H9 (cell line): ENCODE measurements at regions not wholly inside any gene's neighbourhood (a gene's known extent, or its start where the extent isn't known, plus 50 kb on each side); places are given as distances from the start of the nearest gene placed in this dataset.

Experiments used
- DNase-seq: peaks from one replicate; pipeline ENCODE4 v3.0.0-alpha.2; 2017
- H2AFZ ChIP-seq: one replicate; pipeline ENCODE4 v1.6.1; 2013; ENCODE audit warnings: mild to moderate bottlenecking, low read length, control low read depth, moderate library complexity
- H2AK5ac ChIP-seq: 2 replicates; pipeline ENCODE4 v1.6.1; 2013; ENCODE audit warnings: low read length, control low read depth, mixed read lengths; ENCODE audit not compliant: insufficient read length
- H2BK120ac ChIP-seq: one replicate; pipeline ENCODE4 v1.6.1; 2013; ENCODE audit warnings: low read depth, mild to moderate bottlenecking, low read length, control low read depth, inconsistent platforms; ENCODE audit not compliant: poor library complexity, severe bottlenecking
- H2BK12ac ChIP-seq: 2 replicates; pipeline ENCODE4 v1.6.1; 2013; ENCODE audit warnings: low read length, control low read depth, mixed read lengths, low read depth; ENCODE audit not compliant: insufficient read length
- H2BK15ac ChIP-seq: 2 replicates; pipeline ENCODE4 v1.6.1; 2013; ENCODE audit warnings: low read depth, low read length, control low read depth
- H2BK20ac ChIP-seq: one replicate; pipeline ENCODE4 v1.6.1; 2013; ENCODE audit warnings: low read depth, mild to moderate bottlenecking, low read length, control low read depth, inconsistent platforms; ENCODE audit not compliant: poor library complexity, severe bottlenecking
- H2BK5ac ChIP-seq: 2 replicates; pipeline ENCODE4 v1.6.1; 2013; ENCODE audit warnings: low read length, control low read depth, mixed read lengths; ENCODE audit not compliant: insufficient read length
- H3K14ac ChIP-seq: 2 replicates; pipeline ENCODE4 v1.6.1; 2013; ENCODE audit warnings: low read length, control low read depth; ENCODE audit not compliant: insufficient read depth
- H3K18ac ChIP-seq: 2 replicates; pipeline ENCODE4 v1.6.1; 2013; ENCODE audit warnings: low read depth, mild to moderate bottlenecking, mixed read lengths, low read length, control low read depth; ENCODE audit not compliant: insufficient read length
- H3K23ac ChIP-seq: 2 replicates; pipeline ENCODE4 v1.6.1; 2013; ENCODE audit warnings: low read length, control low read depth, mixed read lengths, low read depth; ENCODE audit not compliant: insufficient read length
- H3K23me2 ChIP-seq: 2 replicates; pipeline ENCODE4 v1.6.1; 2013; ENCODE audit warnings: low read depth, mild to moderate bottlenecking, mixed read lengths, low read length, control low read depth; ENCODE audit not compliant: insufficient read length, poor library complexity, severe bottlenecking
- H3K27ac ChIP-seq: 2 replicates; pipeline ENCODE4 v1.5.1; 2013; ENCODE audit warnings: low read length, control low read depth, mixed read lengths, low read depth; ENCODE audit not compliant: insufficient read length
- H3K27me3 ChIP-seq: 2 replicates; pipeline ENCODE4 v1.6.1; 2013; ENCODE audit warnings: low read length, control low read depth, inconsistent platforms; ENCODE audit not compliant: insufficient read depth
- H3K4ac ChIP-seq: 2 replicates; pipeline ENCODE4 v1.6.1; 2013; ENCODE audit warnings: low read depth, mild to moderate bottlenecking, control low read depth, inconsistent platforms, low read length, moderate library complexity
- H3K4me1 ChIP-seq: 2 replicates; pipeline ENCODE4 v1.6.1; 2013; ENCODE audit warnings: low read length, control low read depth, inconsistent platforms; ENCODE audit not compliant: insufficient read depth
- H3K4me2 ChIP-seq: 2 replicates; pipeline ENCODE4 v1.6.1; 2013; ENCODE audit warnings: low read length, control low read depth, mixed read lengths; ENCODE audit not compliant: insufficient read length, insufficient read depth
- H3K56ac ChIP-seq: 2 replicates; pipeline ENCODE4 v1.6.1; 2013; ENCODE audit warnings: low read depth, mild to moderate bottlenecking, mixed read lengths, low read length, control low read depth; ENCODE audit not compliant: insufficient read length
- H3K79me1 ChIP-seq: 2 replicates; pipeline ENCODE4 v1.6.1; 2013; ENCODE audit warnings: low read depth, mild to moderate bottlenecking, moderate library complexity, low read length, control low read depth, inconsistent platforms; ENCODE audit not compliant: insufficient read depth, poor library complexity, severe bottlenecking
- H3K79me2 ChIP-seq: 2 replicates; pipeline ENCODE4 v1.6.1; 2013; ENCODE audit warnings: low read length, control low read depth, inconsistent platforms; ENCODE audit not compliant: insufficient read depth
- H3K9ac ChIP-seq: 2 replicates; pipeline ENCODE4 v1.6.1; 2013; ENCODE audit warnings: low read length, control low read depth, mixed read lengths; ENCODE audit not compliant: insufficient read length; ENCODE audit errors: extremely low read depth
- H3K9me3 ChIP-seq: one replicate; pipeline ENCODE4 v1.6.1; 2013; ENCODE audit warnings: low read depth, low read length, inconsistent platforms; ENCODE audit not compliant: control insufficient read depth
- H3T11ph ChIP-seq: one replicate; pipeline ENCODE4 v1.6.1; 2013; ENCODE audit warnings: mild to moderate bottlenecking, low read length, control low read depth, inconsistent platforms
- H4K20me1 ChIP-seq: one replicate; pipeline ENCODE4 v1.6.1; 2013; ENCODE audit not compliant: control insufficient read depth, insufficient read length, insufficient read depth
- H4K5ac ChIP-seq: 2 replicates; pipeline ENCODE4 v1.6.1; 2013; ENCODE audit warnings: low read depth, mild to moderate bottlenecking, mixed read lengths, low read length, control low read depth; ENCODE audit not compliant: insufficient read length
- H4K8ac ChIP-seq: replicated peaks from 2 replicates; pipeline ENCODE4 v1.6.1; 2013; ENCODE audit warnings: low read length, control low read depth, mixed read lengths, low read depth; ENCODE audit not compliant: insufficient read length
- H4K91ac ChIP-seq: 2 replicates; pipeline ENCODE4 v1.6.1; 2013; ENCODE audit warnings: low read depth, mild to moderate bottlenecking, moderate library complexity, mixed read lengths, low read length, control low read depth; ENCODE audit not compliant: insufficient read length
- H3K27ac Mint-ChIP-seq, 3 experiments: 2 replicates in 2 of 3; 3 replicates in 1 of 3; pipeline ENCODE4 v1.8.0; 2020 to 2021; ENCODE audit warnings: mixed read lengths in 3 of 3, mild to moderate bottlenecking in 1 of 3, moderate library complexity in 1 of 3
- H3K27me3 Mint-ChIP-seq: 2 replicates; pipeline ENCODE4 v1.8.0; 2021; ENCODE audit warnings: low read depth, mild to moderate bottlenecking, moderate library complexity, mixed read lengths
- H3K36me3 Mint-ChIP-seq, 3 experiments: 2 replicates in 2 of 3; 3 replicates in 1 of 3; pipeline ENCODE4 v1.8.0; 2020 to 2021; ENCODE audit warnings: low read depth in 3 of 3, mixed read lengths in 3 of 3; ENCODE audit not compliant: insufficient read depth in 1 of 3
- H3K4me1 Mint-ChIP-seq, 2 experiments: 2 replicates each; pipeline ENCODE4 v1.8.0; 2020; ENCODE audit warnings: mixed read lengths in 2 of 2
- H3K4me3 Mint-ChIP-seq, 2 experiments: 2 replicates in 1 of 2; 3 replicates in 1 of 2; pipeline ENCODE4 v1.8.0; 2020 to 2021; ENCODE audit warnings: mild to moderate bottlenecking in 2 of 2, mixed read lengths in 2 of 2, moderate library complexity in 1 of 2
- H3K9me3 Mint-ChIP-seq, 2 experiments: 2 replicates in 1 of 2; 3 replicates in 1 of 2; pipeline ENCODE4 v1.8.0; 2020; ENCODE audit warnings: mild to moderate bottlenecking in 2 of 2, mixed read lengths in 2 of 2, moderate library complexity in 1 of 2
- CTCF ChIP-seq: fragments of 200-600 bp; sonication (generic); conservative IDR thresholded peaks from 3 replicates; pipeline ENCODE4 v1.8.0; 2021; ENCODE audit warnings: antibody characterized with exemption, mild to moderate bottlenecking
- WGBS: extraction: QIAGEN DNeasy Blood & Tissue Kit; methylation state at CpG from one replicate; pipeline ENCODE4 v1.1.7; 2013; ENCODE audit warnings: missing lambda C conversion rate, low lambda C conversion rate, mixed read lengths; ENCODE audit not compliant: insufficient read length; ENCODE audit errors: extremely low coverage; 5-methylcytosine and 5-hydroxymethylcytosine counted together

DNA sequence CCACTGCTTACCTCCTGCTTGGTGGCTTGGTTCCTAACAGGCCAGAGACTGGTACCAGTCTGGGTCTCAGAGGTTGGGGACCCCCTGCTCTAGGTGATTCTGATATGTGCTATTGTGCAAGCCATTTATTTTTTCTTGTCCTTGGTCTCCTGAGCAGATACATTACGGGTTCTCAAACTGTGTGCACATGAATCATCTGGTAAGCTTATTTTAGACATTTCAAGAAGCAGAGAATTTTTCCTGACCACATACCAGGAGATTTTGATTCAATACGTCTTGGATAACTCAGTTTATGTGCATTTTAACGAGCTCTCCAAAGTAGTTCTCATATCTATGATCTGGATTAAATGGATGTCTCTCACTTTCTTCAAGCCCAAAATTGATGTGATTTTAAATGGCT is 77.2 kb downstream of the FHIP1A start:
- no peak overlapping the region for H3K4ac ChIP-seq
- no peak overlapping the region for H2BK20ac ChIP-seq
- no peak overlapping the region for H3K23ac ChIP-seq
- peaks cover 15% of the 10 kb centered on the region for H3K4me1 ChIP-seq
- no peak overlapping the region for H4K8ac ChIP-seq
- peak overlapping the region; percentile 90 for H2BK12ac ChIP-seq
- H3K56ac ChIP-seq, result no peak overlapping the region
- H3K14ac ChIP-seq, result no peak overlapping the region
- H3K27ac ChIP-seq, result peak overlapping the region; percentile 76
- Mint-ChIP-seq H3K27me3 (no peaks in the 10 kb centered on the region), H3K4me3 (no peak overlapping the region), H3K4me1 (peaks cover 65% of the 10 kb centered on the region in 2 experiments), H3K27ac (peak overlapping the region in 2 of 3 experiments; percentile 54 to 97; a peak in 4 of 7 replicates), H3K36me3 (peaks cover 4 to 17% (median 14%) of the 10 kb centered on the region in 3 experiments), H3K9me3 (peaks cover 0 to 12% of the 10 kb centered on the region in 2 experiments; a peak in 2 of 5 replicates)
- no peaks in the 10 kb centered on the region for H3K9me3 ChIP-seq
- DNase-seq, result no peak
- no CpG with 5 or more reads among the region's 3 CpGs for whole genome bisulfite sequencing
- no peak overlapping the region for H3T11ph ChIP-seq
- peaks cover 3% of the 10 kb centered on the region for H3K79me2 ChIP-seq
- no peak for TF ChIP-seq CTCF
- no peak overlapping the region for H3K9ac ChIP-seq
- H3K79me1 ChIP-seq, result no peaks in the 10 kb centered on the region
- peak overlapping the region; percentile 77 for H2BK5ac ChIP-seq
- peak overlapping the region; percentile 75 for H3K18ac ChIP-seq
- H2AK5ac ChIP-seq, result no peak overlapping the region
- no peak overlapping the region for H2BK120ac ChIP-seq
- H4K5ac ChIP-seq, result no peak overlapping the region
- no peaks in the 10 kb centered on the region for H3K27me3 ChIP-seq
- no peak overlapping the region for H4K91ac ChIP-seq
- H3K4me2 ChIP-seq, result no peak overlapping the region
- no peaks in the 10 kb centered on the region for H4K20me1 ChIP-seq
- no peak overlapping the region for H2BK15ac ChIP-seq
- H2AFZ ChIP-seq, result no peak overlapping the region
- no peaks in the 10 kb centered on the region for H3K23me2 ChIP-seq
